ENCODE measurements at regions not wholly inside any gene's neighbourhood (a gene's known extent, or its start where the extent isn't known, plus 50 kb on each side); places are given as distances from the start of the nearest gene placed in this dataset.

GRCh38 chr14:82104013-82104412 is 570.4 kb upstream of the SEL1L start:
- H3K27me3 ChIP-seq = no peaks in the 10 kb centered on the region
- no peaks in the 10 kb centered on the region for H3K9me3 ChIP-seq
- no peak overlapping the region for H3K27ac ChIP-seq
- H3K4me3 ChIP-seq (ENCODE audit: low read depth in 1 of 2, low read length in 1 of 2) = no peak overlapping the region
- H3K4me1 ChIP-seq (ENCODE audit: control insufficient read depth in 1 of 2, insufficient read depth in 1 of 2, low read depth in 1 of 2, low read length in 1 of 2) = no peaks in the 10 kb centered on the region
- H3K36me3 ChIP-seq = no peaks in the 10 kb centered on the region
- TF ChIP-seq CTCF (IDR thresholded peaks at IDR 0.05) = no peak

GRCh38 chr14:82112210-82112839 is 578.7 kb upstream of the SEL1L start:
- H3K27me3 ChIP-seq = no peaks in the 10 kb centered on the region
- H3K4me1 ChIP-seq (ENCODE audit: control insufficient read depth in 1 of 2, insufficient read depth in 1 of 2, low read depth in 1 of 2, low read length in 1 of 2) = no peaks in the 10 kb centered on the region
- H3K36me3 ChIP-seq = no peaks in the 10 kb centered on the region
- no peaks in the 10 kb centered on the region for H3K9me3 ChIP-seq
- H3K27ac ChIP-seq = no peak overlapping the region
- no peak for TF ChIP-seq CTCF (IDR thresholded peaks at IDR 0.05)
- H3K4me3 ChIP-seq (ENCODE audit: low read depth in 1 of 2, low read length in 1 of 2) = no peak overlapping the region

GRCh38 chr14:82113007-82113406 is 579.4 kb upstream of the SEL1L start:
- Histone ChIP-seq H3K27ac (no peak overlapping the region), H3K27me3 (no peaks in the 10 kb centered on the region), H3K9me3 (peaks cover 4% of the 10 kb centered on the region), H3K4me3 (ENCODE audit: low read depth in 1 of 2, low read length in 1 of 2) (no peak overlapping the region), H3K36me3 (no peaks in the 10 kb centered on the region), H3K4me1 (ENCODE audit: control insufficient read depth in 1 of 2, insufficient read depth in 1 of 2, low read depth in 1 of 2, low read length in 1 of 2) (no peaks in the 10 kb centered on the region)
- no peak for TF ChIP-seq CTCF (IDR thresholded peaks at IDR 0.05)

GRCh38 chr14:82113710-82114109 is 580.1 kb upstream of the SEL1L start:
- no peak overlapping the region for H3K27ac ChIP-seq
- no peak overlapping the region for H3K4me3 ChIP-seq (ENCODE audit: low read depth in 1 of 2, low read length in 1 of 2)
- no peaks in the 10 kb centered on the region for H3K4me1 ChIP-seq (ENCODE audit: control insufficient read depth in 1 of 2, insufficient read depth in 1 of 2, low read depth in 1 of 2, low read length in 1 of 2)
- peaks cover 4% of the 10 kb centered on the region for H3K9me3 ChIP-seq
- H3K36me3 ChIP-seq = no peaks in the 10 kb centered on the region
- no peak for TF ChIP-seq CTCF (IDR thresholded peaks at IDR 0.05)
- no peaks in the 10 kb centered on the region for H3K27me3 ChIP-seq

- Histone ChIP-seq H3K4me1 (ENCODE audit: control insufficient read depth in 1 of 2, insufficient read depth in 1 of 2, low read depth in 1 of 2, low read length in 1 of 2) (no peaks in the 10 kb centered on the region), H3K4me3 (ENCODE audit: low read depth in 1 of 2, low read length in 1 of 2) (no peak overlapping the region), H3K36me3 (no peaks in the 10 kb centered on the region), H3K27me3 (no peaks in the 10 kb centered on the region), H3K27ac (no peak overlapping the region), H3K9me3 (peaks cover 4% of the 10 kb centered on the region)
- no peak for TF ChIP-seq CTCF (IDR thresholded peaks at IDR 0.05)
These were observed 583.1 kb upstream of the SEL1L start for GRCh38 chr14:82116721-82117120.

- Histone ChIP-seq H3K36me3 (no peaks in the 10 kb centered on the region), H3K4me3 (ENCODE audit: low read depth in 1 of 2, low read length in 1 of 2) (no peak overlapping the region), H3K27ac (no peak overlapping the region), H3K9me3 (peaks cover 4% of the 10 kb centered on the region), H3K4me1 (ENCODE audit: control insufficient read depth in 1 of 2, insufficient read depth in 1 of 2, low read depth in 1 of 2, low read length in 1 of 2) (no peaks in the 10 kb centered on the region), H3K27me3 (no peaks in the 10 kb centered on the region)
- TF ChIP-seq CTCF (IDR thresholded peaks at IDR 0.05) = no peak
These were observed 589.0 kb upstream of the SEL1L start for GRCh38 chr14:82122655-82123054.
